ENCODE measurements at regions not wholly inside any gene's neighbourhood (a gene's known extent, or its start where the extent isn't known, plus 50 kb on each side); places are given as distances from the start of the nearest gene placed in this dataset.

- TF ChIP-seq CTCF (conservative IDR thresholded peaks at IDR 0.05; ENCODE audit: low read length), result no peak
- TF ChIP-seq EZH2phosphoT487 (IDR thresholded peaks at IDR 0.05; ENCODE audit: borderline replicate concordance), result no peak
Observed at GRCh38 chr10:108048898-108049297, 884.4 kb upstream of the SORCS1 start.

Measured in Loucy (cell line).